ENCODE measurements at regions not wholly inside any gene's neighbourhood (a gene's known extent, or its start where the extent isn't known, plus 50 kb on each side); places are given as distances from the start of the nearest gene placed in this dataset.

DNA sequence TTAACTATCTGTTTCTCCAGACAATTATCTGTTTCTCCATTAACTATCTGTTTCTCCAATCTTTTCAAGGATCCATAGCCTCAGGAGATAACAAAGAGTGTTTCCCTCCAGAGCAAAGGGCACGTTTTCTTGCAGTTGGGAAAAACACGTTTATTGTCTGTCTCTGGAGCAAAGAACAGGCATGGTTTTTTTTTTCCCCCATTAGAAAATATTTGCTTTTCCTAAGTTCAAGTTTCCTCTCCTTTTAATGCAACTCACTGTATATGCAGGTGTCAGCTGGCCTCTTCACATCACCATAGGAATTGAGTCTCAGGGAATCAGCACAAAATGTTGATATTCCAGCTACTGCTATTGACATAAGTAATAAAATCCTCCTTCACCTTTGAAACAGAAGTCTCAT, 984.4 kb downstream of the RAB28 start:
- Histone ChIP-seq H3K27ac (no peak overlapping the region), H3K27me3 (no peaks in the 10 kb centered on the region), H3K4me1 (no peaks in the 10 kb centered on the region), H3K9me3 (peaks cover 0 to 3% of the 10 kb centered on the region in 2 donors), H3K4me3 (no peak overlapping the region), H3K36me3 (no peaks in the 10 kb centered on the region)
- TF ChIP-seq POLR2A (IDR thresholded peaks at IDR 0.05) (no peak), POLR2AphosphoS5 (IDR thresholded peaks at IDR 0.05) (no peak)
- TF ChIP-seq, protein P1, sequence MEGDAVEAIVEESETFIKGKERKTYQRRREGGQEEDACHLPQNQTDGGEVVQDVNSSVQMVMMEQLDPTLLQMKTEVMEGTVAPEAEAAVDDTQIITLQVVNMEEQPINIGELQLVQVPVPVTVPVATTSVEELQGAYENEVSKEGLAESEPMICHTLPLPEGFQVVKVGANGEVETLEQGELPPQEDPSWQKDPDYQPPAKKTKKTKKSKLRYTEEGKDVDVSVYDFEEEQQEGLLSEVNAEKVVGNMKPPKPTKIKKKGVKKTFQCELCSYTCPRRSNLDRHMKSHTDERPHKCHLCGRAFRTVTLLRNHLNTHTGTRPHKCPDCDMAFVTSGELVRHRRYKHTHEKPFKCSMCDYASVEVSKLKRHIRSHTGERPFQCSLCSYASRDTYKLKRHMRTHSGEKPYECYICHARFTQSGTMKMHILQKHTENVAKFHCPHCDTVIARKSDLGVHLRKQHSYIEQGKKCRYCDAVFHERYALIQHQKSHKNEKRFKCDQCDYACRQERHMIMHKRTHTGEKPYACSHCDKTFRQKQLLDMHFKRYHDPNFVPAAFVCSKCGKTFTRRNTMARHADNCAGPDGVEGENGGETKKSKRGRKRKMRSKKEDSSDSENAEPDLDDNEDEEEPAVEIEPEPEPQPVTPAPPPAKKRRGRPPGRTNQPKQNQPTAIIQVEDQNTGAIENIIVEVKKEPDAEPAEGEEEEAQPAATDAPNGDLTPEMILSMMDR (IDR thresholded peaks at IDR 0.05), result no peak
- intact Hi-C loops (cut with DNase I; ENCODE audit: low total_unique reads), result no loop called here
- DNase-seq (ENCODE audit: low spot score in 2 of 2), result no peak

GRCh38 chr4:12495211-12495610, 988.9 kb downstream of the RAB28 start:
- Histone ChIP-seq H3K27me3 (no peaks in the 10 kb centered on the region), H3K27ac (no peak overlapping the region), H3K4me3 (no peak overlapping the region), H3K9me3 (peaks cover 0 to 5% of the 10 kb centered on the region in 2 donors), H3K4me1 (no peaks in the 10 kb centered on the region), H3K36me3 (no peaks in the 10 kb centered on the region)
- intact Hi-C loops (cut with DNase I; ENCODE audit: low total_unique reads), result no loop called here
- no peak for DNase-seq (ENCODE audit: low spot score in 2 of 2)
- TF ChIP-seq, protein P1 (IDR thresholded peaks at IDR 0.05), result no peak
- no peak for TF ChIP-seq POLR2A (IDR thresholded peaks at IDR 0.05)
- TF ChIP-seq POLR2AphosphoS5 (IDR thresholded peaks at IDR 0.05), result no peak

DNA sequence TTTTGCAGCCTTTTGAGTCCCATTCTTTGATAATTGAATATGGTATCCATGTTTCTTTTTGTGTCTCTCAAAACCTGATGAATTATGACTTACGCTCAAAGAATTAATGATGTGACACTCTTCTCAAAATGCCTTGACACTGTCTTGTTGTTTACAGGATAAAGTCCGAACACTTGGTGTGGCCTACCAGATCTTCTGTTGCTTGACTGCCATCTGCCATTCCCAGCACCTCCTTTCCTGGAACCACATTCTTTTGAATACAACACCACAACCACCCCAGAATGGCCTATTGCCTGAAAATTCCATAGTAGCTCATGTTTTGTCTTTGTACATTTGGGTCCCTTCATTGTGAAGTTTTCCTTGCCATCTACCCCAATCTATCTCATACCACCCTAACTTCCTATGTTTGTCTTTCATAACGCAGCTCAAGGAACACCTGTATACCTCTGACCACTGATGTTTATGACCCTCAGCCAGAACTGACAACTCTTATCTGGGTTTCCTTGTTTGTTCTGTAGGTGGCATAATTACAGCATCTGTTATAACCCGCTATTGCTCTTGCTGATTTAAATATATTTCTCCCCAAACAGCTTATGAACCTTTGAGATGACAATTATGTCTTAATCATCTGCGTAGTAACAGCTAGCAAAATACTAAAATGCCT, 991.3 kb downstream of the RAB28 start:
- TF ChIP-seq POLR2A (IDR thresholded peaks at IDR 0.05) (no peak), POLR2AphosphoS5 (IDR thresholded peaks at IDR 0.05) (no peak)
- TF ChIP-seq, protein P1 (IDR thresholded peaks at IDR 0.05), result no peak
- no peak for DNase-seq (ENCODE audit: low spot score in 2 of 2)
- H3K27me3 ChIP-seq, result no peaks in the 10 kb centered on the region
- H3K27ac ChIP-seq, result no peak overlapping the region
- no peak overlapping the region for H3K4me3 ChIP-seq
- no peaks in the 10 kb centered on the region for H3K36me3 ChIP-seq
- intact Hi-C loops (cut with DNase I; ENCODE audit: low total_unique reads), result no loop called here
- no peaks in the 10 kb centered on the region for H3K4me1 ChIP-seq
- H3K9me3 ChIP-seq, result peaks cover 0 to 5% of the 10 kb centered on the region in 2 donors

GRCh38 chr4:12488672-12489071, 995.5 kb downstream of the RAB28 start:
- Histone ChIP-seq H3K4me1 (no peaks in the 10 kb centered on the region), H3K36me3 (no peaks in the 10 kb centered on the region), H3K27ac (no peak overlapping the region), H3K4me3 (no peak overlapping the region), H3K9me3 (peaks cover 0 to 5% of the 10 kb centered on the region in 2 donors), H3K27me3 (no peaks in the 10 kb centered on the region)
- TF ChIP-seq, protein P1 (IDR thresholded peaks at IDR 0.05), result no peak
- no peak for TF ChIP-seq POLR2A (IDR thresholded peaks at IDR 0.05)
- no peak for TF ChIP-seq POLR2AphosphoS5 (IDR thresholded peaks at IDR 0.05)
- no peak for DNase-seq (ENCODE audit: low spot score in 2 of 2)
- intact Hi-C loops (cut with DNase I; ENCODE audit: low total_unique reads), result no loop called here

- no peaks in the 10 kb centered on the region for H3K27me3 ChIP-seq
- no peak for DNase-seq (ENCODE audit: low spot score in 2 of 2)
- no peak overlapping the region for H3K27ac ChIP-seq
- H3K4me1 ChIP-seq, result no peaks in the 10 kb centered on the region
- H3K9me3 ChIP-seq, result peaks cover 0 to 4% of the 10 kb centered on the region in 2 donors
- intact Hi-C loops (cut with DNase I; ENCODE audit: low total_unique reads), result no loop called here
- TF ChIP-seq POLR2AphosphoS5 (IDR thresholded peaks at IDR 0.05) (no peak), POLR2A (IDR thresholded peaks at IDR 0.05) (no peak)
- TF ChIP-seq, protein P1 (IDR thresholded peaks at IDR 0.05), result no peak
- no peak overlapping the region for H3K4me3 ChIP-seq
- no peaks in the 10 kb centered on the region for H3K36me3 ChIP-seq
Observed at GRCh38 chr4:12487000-12487399, 997.1 kb downstream of the RAB28 start.
